ENCODE measurements at regions not wholly inside any gene's neighbourhood (a gene's known extent, or its start where the extent isn't known, plus 50 kb on each side); places are given as distances from the start of the nearest gene placed in this dataset.

DNA sequence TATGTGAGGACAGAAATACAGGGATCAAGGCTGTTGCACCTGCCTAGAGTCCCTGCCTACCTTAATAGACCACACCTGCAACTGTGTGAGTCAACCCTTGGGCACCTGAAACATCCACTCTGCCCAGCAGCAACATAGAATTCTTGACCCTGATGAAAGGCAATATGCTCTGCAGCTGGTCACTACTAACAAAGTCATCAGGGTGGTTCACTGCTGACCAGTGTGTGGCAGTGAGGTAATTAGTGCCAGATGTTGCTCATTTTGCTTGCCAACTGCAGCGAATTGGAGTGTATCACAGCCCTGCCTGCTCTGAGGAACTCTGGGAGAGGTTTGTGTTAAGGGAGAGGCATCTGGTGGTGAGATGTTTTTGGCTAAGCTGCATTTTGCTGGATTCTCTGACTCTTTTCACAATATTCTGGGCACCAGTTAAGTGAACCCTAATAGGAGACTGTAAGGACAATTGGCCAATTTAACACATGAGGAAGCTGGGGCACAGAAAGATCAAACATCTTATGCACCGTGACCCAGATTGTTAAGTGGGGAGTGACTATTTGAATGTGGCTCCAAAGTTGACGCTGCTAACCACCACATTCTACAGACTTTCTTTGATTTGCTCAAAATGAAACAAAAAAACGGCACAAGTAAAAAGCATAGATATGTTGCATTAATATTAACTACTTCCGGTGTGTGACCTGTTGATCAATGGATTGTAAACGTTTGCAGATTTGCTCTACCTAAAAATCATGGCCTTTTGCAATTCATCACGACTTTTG is 61.9 kb upstream of the OPRM1 start:
- TF ChIP-seq POLR2A (IDR thresholded peaks at IDR 0.05; ENCODE audit: low read depth, low read length) (no peak), POLR2AphosphoS5 (IDR thresholded peaks at IDR 0.05; ENCODE audit: low read depth, low read length) (no peak), TAF1 (IDR thresholded peaks at IDR 0.05; ENCODE audit: borderline replicate concordance, low read depth, low read length) (no peak)

Data from GM12892 (cell line).